AG04449 (cell line): ENCODE measurements at regions not wholly inside any gene's neighbourhood (a gene's known extent, or its start where the extent isn't known, plus 50 kb on each side); places are given as distances from the start of the nearest gene placed in this dataset.
A peak's percentile ranks its signal among the peaks of the same experiment; 100 is the strongest.
"Not testable (repeated sequence)": the region's sequence is repeated elsewhere in the genome, so short reads cannot be mapped to it uniquely, and the experiment has no call there.

Source experiments
- CTCF ChIA-PET: fragments of 350-600 bp; formaldehyde crosslinking; extraction: SDS; loops from one replicate; lab custom pipeline; 2021; ENCODE audit warnings: antibody characterized with exemption; lab: Yijun Ruan, JAX
- POLR2A ChIA-PET: fragments of 400-600, 350-600 bp; formaldehyde crosslinking; extraction: SDS; loops from one replicate; lab custom pipeline; 2020; ENCODE audit warnings: antibody characterized with exemption, inconsistent platforms; lab: Yijun Ruan, JAX
- DNase-seq: peaks from one replicate; pipeline ENCODE4 v3.0.0-alpha.2; 2010; ENCODE audit warnings: low read depth, low spot score
- H3K4me3 ChIP-seq: 2 replicates; pipeline ENCODE4 v1.5.1; 2011; ENCODE audit warnings: low read depth, mild to moderate bottlenecking, control low read depth, low read length
- CTCF ChIP-seq: IDR thresholded peaks from one replicate; pipeline ENCODE4 v1.5.1; 2011; ENCODE audit warnings: mild to moderate bottlenecking, moderate library complexity, low read length, control low read depth, inconsistent platforms; ENCODE audit not compliant: insufficient read depth; ENCODE audit errors: missing control alignments

GRCh38 chr4:53704329-53704728 lies 113.0 kb upstream of the LNX1 start:
- no peak for DNase-seq
- TF ChIP-seq CTCF: no peak
- no peak overlapping the region for H3K4me3 ChIP-seq
- POLR2A ChIA-PET: no interaction called here
- CTCF ChIA-PET: interaction anchor here (1.2 to 5.6 kb wide), 9 partner anchors 10 to 528 kb away, joined by 3 to 61 read pairs (median 8); no protein-coding TSS in a partner anchor

GRCh38 chr4:53703267-53703655 lies 112.0 kb upstream of the LNX1 start:
- POLR2A ChIA-PET: interaction anchor here (1.3 to 1.5 kb wide), 3 partner anchors 11 to 530 kb away, joined by 4 to 6 read pairs (median 6); no protein-coding TSS in a partner anchor
- no peak for TF ChIP-seq CTCF
- CTCF ChIA-PET: interaction anchor here (1.1 to 2.3 kb wide), 13 partner anchors 9 to 531 kb away, joined by 3 to 10 read pairs (median 5); no protein-coding TSS in a partner anchor
- no peak overlapping the region for H3K4me3 ChIP-seq
- no peak for DNase-seq

GRCh38 chr4:53702334-53703266 lies 111.3 kb upstream of the LNX1 start:
- ChIA-PET POLR2A (interaction anchor here (1.1 to 1.5 kb wide), 5 partner anchors 11 to 530 kb away, joined by 4 to 6 read pairs (median 6); no protein-coding TSS in a partner anchor), CTCF (interaction anchor here (1.1 to 2.3 kb wide), 14 partner anchors 9 to 687 kb away, joined by 3 to 10 read pairs (median 4); no protein-coding TSS in a partner anchor)
- no peak for TF ChIP-seq CTCF
- H3K4me3 ChIP-seq: peak overlapping the region; percentile 3; the same call in 1 of the 2 replicates
- DNase-seq: no peak

- DNase-seq, H3K4me3 ChIP-seq, POLR2A ChIA-PET: not testable (repeated sequence)
- CTCF ChIA-PET: interaction anchor here (0.5 to 1.5 kb wide), 2 partner anchors 13 to 15 kb away, joined by 3 read pairs; no protein-coding TSS in a partner anchor
Measured at GRCh38 chr4:53701260-53701659, 110.0 kb upstream of the LNX1 start.

- H3K4me3 ChIP-seq, DNase-seq, POLR2A ChIA-PET: not testable (repeated sequence)
- CTCF ChIA-PET: interaction anchor here (1.0 to 1.4 kb wide), 4 partner anchors 12 to 683 kb away, joined by 3 read pairs; no protein-coding TSS in a partner anchor
Measured at GRCh38 chr4:53699310-53699709, 108.0 kb upstream of the LNX1 start.

- DNase-seq: no peak
- ChIA-PET POLR2A (no interaction called here), CTCF (interaction anchor here (1.3 to 2.1 kb wide), 4 partner anchors 8 to 211 kb away, joined by 4 to 13 read pairs (median 5); no protein-coding TSS in a partner anchor)
- no peak overlapping the region for H3K4me3 ChIP-seq
- no peak for TF ChIP-seq CTCF
Measured at GRCh38 chr4:53697016-53697685, 105.9 kb upstream of the LNX1 start.
